ENCODE measurements at regions not wholly inside any gene's neighbourhood (a gene's known extent, or its start where the extent isn't known, plus 50 kb on each side); places are given as distances from the start of the nearest gene placed in this dataset.

DNA sequence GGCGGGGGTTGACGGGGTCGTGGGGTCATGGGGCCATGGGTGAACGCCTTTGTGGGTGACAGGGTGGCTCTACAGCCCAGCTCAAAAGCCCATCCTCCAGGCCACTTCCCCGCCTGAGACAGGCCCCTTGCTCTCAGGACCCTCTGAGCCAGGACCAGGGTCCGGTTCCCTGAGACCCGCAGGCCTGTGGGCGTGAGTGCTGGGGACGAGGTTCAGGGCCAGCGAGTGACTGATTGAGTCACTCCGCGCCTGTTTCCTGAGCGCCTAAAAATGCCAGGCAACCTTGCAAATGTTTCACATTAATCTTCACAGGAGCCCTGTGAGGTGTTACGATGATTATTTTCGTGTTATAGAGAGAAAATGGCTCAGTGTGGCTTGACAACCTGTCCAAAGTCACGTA, 97.8 kb downstream of the ZNF674 start:
- DNase-seq (ENCODE audit: low read depth in 2 of 2): no peak

DNA sequence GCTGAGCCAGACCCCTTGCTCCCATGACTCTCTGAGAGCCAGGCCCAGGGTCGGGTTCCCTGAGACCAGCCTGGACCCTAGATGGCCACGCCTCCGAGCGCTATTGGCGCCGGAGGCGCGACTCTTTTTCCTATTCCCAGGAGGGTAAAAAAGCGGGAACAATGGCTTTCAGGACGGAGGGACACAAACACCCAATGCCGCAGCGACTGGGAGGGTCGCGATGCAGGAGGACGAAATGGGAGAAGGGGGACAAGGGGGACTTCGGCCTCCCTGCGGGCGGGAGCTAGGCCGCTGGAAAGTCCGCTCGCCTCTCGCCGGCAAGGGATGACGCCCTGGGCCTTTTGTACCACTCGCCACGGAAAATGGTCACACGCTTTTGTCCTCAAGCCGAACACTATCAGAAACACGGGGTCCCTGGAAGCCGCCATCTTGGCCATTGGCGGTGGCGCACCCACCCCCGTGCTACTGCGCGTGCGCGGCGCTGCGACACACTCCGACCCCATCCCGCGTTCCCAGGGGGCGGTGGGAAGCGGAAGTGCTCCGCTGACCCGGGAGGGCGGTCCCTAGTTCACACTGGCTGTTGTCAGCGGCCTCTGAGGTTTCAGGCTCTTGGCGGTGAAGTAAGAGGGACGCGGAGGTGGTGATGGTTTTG, 98.4 kb downstream of the ZNF674 start:
- peak; percentile 74 to 81 for DNase-seq (ENCODE audit: low read depth in 2 of 2)

DNA sequence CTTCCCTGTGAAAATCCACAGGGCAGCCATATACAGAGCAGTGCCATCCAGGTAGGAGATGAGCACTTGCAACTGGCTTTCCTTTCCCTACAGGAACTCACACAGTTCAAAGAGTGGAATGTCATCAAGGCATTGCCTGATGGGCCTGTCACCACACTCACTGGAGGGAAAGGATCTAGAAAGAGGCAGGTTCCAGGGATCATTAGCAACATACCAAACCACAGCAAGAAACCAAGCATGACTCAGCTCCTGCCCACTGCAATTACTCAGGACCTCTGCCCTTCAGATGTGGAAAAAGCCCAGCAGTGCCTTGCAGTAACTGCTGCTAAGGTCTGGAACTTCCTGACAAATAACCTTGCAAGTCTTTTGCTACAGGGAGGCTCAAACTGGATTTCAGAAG, 101.2 kb downstream of the ZNF674 start:
- DNase-seq (ENCODE audit: low read depth in 2 of 2): no peak

DNA sequence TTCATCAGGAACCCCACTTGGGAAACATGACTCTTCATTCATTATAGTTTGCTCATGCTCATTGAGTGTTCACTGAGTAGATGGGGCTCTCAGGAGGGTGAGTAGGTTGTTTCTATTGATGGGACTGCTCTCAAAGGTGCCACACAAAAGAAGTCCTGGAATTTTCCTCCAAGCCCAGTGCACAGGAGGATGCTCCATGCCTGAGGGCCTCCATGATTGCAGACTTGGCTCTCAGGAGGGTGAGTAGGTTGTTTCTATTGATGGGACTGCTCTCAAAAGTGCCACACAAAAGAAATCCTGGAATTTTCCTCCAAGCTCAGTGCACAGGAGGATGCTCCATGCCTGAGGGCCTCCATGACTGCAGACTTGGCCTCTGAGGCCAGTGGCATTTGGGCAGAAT, 108.5 kb downstream of the ZNF674 start:
- no peak for DNase-seq (ENCODE audit: low read depth in 2 of 2)

DNA sequence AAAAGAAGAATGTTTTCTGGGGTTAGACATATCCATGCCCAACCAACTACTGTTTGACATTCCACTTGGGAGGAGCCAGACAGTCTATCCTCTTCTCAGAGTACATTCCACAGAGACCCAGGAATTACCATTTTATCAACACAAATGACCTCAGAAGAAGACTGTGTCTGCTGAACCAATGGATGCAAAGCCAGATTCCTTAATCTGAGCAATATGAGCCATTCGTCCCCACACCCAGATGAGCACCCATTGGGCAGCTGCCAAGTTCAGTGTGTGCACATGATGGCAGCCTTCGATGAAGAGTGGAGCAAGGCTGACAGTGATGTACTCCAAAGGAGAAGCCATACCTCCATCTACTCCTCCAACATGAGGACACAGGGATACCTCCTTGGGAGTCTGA, 111.3 kb downstream of the ZNF674 start:
- no peak for DNase-seq (ENCODE audit: low read depth in 2 of 2)

DNA sequence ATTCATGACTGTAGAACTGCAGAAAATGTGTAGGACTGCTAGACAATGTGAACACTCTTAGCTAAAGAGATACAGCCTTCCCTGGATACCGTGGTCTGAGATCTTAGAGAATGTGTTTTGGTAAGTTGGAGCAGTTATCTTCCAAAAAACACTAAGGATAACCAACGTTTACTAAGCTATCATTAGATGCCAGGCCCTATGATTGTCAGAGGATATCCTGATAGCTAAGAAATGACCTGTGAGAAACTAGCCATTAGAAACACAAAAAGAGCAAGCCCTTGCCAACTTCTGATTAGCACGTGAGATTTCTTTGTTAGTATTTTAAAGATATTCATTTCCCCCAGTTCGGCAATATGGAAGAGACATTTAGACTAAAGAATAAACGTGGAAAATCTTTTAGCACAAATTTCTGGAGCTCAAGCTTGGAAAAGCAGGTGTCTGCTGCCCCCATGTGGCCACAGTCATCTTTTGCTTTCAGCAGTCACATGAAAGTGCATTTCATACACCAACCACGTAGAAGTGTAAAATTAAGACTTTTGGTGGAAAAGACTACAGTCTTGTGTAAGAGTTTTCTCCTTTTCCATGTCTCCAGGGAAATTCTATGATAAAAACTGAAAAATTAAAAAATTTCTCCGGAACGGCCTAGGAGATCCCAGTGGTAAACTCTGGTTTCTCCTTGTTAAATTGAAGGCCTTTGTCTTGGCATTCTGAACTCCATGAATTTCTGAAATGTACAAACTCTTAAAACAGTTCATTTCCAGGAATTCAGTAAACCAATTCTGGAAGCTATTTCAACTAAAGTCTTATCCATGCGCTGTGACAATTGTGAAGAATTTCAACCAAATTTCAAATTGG, 136.4 kb downstream of the ZNF674 start:
- DNase-seq (ENCODE audit: low read depth in 2 of 2): peak; percentile 30 to 57

DNA sequence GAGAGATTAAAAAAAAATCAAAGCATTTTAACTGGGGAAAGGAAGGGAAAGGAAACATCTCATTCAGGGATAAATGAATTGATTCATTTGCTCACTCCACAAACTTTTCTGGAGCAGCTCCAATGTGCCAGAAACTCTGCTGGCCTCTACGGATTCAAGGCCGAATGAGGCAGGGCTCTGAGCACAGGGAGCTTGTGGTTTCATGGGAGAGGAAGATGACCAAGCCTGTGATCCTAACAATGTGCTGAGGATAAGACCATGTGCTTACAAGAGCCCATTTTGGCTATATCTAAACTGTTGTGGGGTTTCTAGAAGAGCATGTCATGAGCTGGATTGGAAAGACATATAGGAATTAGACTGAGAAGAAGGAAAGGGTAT, 137.5 kb downstream of the ZNF674 start:
- no peak for DNase-seq (ENCODE audit: low read depth in 2 of 2)

DNA sequence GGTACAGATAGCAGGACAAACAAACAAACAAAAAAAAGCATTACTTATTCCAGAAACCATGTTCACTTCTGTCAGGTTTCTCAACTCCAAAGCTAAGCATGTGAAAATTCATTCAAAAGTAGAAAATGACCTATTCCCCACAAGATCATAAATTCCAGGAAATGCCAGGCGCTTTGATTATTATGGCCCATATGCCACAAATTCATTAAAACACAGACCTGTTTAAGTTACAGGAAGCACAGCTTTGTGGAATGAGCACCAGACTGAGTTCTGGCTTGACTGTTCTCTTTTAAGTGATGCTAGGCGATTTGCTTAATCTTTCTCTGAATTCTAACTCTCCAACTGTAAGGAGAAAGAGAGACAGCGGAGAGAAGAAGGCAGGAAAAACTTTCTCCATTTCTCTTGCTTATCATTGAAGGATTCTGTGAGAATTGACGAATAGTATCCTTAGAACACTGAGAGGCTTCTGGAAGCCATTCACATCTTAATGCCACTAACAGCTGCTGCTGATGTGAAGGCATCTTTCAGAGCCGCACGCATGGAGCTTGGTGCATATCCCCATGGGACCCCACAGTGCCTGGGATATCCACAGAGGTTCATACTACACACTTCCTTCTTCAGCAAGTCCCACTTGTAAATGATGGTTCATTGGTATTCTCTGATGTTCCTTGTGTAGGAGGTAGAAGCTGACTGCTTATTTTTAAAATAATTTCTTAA, 138.0 kb downstream of the ZNF674 start:
- no peak for DNase-seq (ENCODE audit: low read depth in 2 of 2)

DNA sequence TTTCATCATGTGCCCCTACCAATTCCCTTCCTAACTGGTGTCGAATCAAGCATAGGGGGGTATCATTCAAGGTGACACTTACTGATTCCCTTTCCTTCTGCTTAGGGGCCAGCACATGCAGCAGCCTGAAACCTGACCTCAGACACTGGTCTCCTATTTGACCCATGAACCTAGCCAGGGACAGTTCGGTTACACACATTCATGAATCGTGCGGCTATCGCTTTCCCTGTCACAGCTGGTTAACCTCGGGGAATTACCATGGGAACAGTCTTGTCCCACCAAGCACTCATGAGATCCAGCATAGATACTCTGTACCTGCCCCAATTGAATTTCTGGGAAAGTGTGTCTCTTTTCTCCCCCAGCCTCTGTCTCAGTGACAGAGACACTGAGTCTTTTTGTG, 140.4 kb downstream of the ZNF674 start:
- no peak for DNase-seq (ENCODE audit: low read depth in 2 of 2)

DNA sequence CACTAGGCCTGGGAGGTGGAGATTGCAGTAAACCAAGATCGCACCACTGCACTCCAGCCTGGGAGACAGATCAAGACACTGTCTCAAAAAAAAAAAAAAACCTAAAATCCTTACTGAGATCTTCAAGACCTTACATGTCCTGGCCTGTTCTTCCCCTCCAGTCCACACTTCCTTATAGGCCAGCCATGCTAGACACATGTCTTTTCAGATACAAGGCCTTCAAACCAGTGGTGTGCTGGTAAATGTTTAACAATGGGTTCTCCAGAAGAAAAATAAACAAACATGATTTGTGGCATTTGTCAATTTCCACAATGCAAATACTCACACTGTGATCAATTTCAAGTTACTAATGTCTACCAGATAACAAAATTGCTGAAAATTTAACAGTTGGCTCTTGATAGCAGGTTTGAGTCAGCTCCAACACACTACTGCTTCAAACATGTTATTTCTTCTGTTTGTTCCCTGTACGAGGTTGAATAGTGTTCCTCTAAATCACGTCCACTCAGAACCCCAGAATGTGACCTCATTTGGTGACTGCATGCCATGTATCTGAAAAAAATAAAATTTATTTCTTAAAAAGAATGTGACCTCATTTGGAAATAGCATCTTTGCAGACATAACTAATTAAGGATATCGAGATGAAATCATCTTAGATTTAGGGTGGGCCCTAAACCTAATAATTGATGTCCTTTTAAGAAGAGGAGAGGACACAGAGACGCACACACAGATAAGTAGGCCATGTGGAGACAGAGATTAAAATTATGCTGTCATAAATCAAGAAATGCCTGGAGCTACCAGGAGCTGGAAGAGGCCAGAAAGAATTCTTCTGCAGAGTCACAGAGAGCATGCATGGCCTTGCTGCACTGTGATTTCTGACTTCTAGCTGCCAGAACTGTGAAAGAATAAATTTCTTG, 144.4 kb downstream of the ZNF674 start:
- no peak for DNase-seq (ENCODE audit: low read depth in 2 of 2)

DNA sequence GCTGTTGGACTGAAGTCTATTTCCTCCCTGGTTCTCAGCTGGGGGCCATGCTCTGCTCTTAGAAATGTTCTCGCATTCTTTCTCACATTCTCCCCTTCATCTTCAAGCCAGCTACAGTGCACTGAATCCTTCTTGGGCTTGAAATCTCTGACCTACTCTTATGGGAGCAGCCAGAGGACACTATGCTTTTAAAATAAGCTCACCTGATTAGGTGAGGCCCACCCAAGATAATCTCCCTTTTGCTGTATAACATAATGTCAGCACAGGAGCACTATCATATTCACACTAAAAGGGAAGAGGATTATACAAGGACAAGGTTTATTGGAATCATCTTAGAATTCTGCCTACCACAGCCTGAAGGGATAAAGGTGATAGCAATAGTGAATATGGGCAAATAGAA, 146.3 kb downstream of the ZNF674 start:
- DNase-seq (ENCODE audit: low read depth in 2 of 2): no peak

DNA sequence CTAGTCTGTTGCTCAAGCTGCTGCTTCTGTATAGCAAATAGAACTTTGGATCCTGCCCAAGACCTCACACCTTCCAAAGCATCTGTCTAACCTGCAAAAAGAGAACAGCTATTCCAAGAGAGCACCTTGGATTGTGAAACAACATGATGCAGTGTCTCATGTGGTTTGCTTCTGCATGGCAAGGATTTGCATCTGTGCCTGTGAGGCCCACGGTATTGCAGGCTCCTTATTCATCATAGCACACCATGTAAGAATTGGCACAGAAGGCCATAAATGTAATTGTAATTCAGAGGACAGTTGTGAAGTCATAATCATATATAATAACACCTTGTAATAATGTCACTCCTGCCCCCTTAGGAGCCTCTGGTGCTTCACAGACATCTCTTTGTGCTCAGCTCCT, 147.1 kb downstream of the ZNF674 start:
- no peak for DNase-seq (ENCODE audit: low read depth in 2 of 2)

DNA sequence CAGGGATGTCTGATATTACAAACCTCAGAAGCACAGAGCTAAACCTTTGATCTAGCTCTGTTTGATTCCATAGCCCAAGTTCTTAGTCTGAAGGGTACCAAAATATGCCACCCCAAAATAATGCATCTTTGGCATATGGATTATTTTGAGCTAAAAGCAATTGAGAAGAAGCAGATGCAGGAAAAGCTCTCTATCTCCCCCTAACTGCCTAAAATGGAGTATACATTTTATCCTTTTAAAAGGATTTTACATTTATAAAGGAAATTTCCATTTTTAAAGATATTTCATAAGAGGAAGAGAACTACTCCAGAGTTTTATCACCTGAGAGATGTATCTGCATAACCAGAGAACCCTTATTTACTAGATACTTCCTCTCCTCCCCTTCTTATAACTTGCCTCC, 158.7 kb downstream of the ZNF674 start:
- DNase-seq (ENCODE audit: low read depth in 2 of 2): no peak

DNA sequence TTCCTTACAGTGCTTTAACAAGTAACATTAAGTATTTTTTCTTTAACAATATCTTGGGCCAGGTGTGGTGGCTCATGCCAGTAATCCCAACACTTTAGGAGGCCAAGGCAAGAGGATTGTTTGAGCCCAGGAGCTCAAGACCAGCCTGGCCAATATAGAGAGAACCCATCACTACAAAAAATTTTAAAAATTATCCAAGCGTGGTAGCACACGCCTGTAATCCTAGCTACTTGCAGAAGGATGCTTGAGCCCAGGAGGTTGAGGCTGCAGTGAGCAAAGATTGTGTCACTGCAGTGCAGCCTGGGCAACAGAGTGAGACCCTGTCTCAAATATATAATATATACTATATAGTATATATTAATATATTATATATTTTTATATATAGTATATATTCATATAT, 162.2 kb downstream of the ZNF674 start:
- no peak for DNase-seq (ENCODE audit: low read depth in 2 of 2)

DNA sequence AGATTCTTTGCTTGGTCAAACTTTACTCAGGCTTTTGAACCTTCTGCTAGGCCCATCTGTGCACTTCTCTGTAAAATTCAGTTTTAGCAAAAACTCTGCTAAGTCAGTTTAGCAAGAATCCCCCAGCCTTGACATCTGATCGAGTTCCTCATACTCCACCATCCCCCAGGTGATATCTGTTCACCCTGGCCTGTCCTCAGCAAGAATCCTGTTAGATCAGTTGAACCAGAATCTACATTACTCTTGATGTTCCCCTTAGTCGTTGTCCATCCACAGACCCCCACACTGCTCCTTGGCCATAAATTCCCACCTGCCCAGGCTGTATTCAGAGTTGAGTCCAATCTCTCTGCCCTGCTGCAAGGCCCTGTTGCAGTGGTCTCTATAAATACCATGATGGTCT, 162.6 kb downstream of the ZNF674 start:
- DNase-seq (ENCODE audit: low read depth in 2 of 2): no peak

DNA sequence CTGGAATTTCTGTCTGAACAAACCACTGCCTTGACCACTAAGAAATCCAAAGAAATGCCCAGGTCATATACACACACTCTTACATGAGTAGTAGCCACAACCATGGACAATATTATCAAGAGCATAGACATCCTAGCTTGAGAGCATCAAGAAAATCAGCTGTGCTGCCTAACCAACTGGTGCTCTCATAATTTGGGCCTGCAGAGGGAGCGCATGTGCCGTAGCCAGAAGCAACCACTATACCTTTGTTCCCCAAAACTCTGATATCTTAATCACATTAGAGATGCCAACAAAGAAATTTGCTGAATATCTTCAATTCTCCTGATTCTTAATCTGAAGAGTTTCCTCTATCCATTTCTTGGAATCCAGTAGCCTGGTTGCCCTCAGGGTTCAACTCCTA, 163.6 kb downstream of the ZNF674 start:
- peak in 1 of 2 donors; percentile 8 for DNase-seq (ENCODE audit: low read depth in 2 of 2)

DNA sequence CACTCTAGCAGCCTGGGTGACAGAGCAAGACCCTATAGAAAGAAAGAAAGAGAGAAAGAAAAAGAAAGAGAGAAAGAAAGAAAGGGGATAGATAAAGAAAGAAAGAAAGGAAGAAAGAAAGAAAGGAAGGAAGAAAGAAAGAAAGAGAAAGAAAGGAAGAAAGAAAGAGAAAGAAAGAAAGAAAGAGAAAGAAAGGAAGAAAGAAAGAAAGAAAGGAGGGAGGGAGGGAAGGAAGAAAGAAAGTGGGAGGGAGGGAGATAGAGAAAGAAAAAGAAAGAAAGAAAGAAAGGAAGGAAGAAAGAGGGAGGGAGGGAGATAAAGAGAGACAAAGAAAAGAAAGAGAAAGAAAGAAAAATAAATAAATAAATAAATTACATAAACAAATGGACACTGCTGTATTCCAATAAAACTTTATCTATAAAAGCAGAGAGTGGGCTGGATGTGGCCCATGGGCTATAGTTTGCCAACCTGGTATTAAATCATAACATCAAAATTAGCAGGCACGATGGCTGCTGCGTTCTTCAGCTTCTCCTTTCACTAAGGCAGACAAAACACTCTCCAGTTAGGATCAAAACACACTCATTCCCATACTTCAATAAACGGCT, 165.0 kb downstream of the ZNF674 start:
- DNase-seq (ENCODE audit: low read depth in 2 of 2): no peak

DNA sequence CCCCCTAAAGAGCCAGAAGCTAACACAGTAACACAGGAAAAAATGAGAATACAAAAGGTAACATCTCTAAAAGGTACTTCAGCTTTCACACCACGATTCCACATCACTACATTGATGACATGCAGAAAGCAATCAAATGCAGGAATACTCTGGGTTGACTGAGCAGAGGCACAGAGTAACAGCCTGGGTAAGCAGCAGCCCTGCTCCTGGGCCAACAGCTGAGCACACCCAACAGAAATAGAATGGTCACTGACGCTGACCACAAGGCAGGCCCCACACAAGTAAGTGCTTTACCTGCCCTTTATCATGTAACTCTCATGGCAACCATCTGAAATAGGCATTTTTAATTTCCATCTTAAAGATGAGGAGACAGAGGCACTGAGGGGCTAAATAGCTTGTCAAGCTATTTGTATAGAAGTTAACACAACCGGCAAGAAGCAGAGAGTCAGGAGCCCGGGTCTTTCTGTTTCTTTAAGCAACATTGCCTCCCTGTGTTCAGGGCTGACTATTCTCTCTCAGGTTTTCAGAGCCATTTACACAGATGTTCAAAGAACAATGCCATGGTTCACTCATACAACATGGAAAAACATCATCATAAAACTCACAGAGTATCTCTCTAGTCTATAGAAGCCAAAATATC, 168.9 kb downstream of the ZNF674 start:
- peak in 1 of 2 donors; percentile 8 for DNase-seq (ENCODE audit: low read depth in 2 of 2)

DNA sequence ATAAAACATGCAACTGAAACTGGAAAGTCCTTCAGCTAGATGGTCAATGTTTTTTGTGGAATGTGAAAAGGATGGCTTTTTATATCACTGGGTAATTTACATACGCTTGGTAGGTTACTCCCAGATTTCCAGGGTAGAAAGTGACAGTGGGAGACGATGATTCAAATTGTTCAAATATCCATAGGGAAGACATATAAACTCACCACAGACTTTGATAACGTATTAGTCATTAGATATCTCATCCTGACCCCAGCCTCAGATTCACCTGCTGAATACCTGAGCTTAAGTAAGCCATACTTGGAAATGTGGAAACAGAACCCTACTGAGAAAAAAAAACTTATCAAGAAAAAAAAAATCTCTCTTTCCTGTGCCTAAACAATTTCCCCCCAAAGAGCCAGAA, 169.4 kb downstream of the ZNF674 start:
- no peak for DNase-seq (ENCODE audit: low read depth in 2 of 2)

DNA sequence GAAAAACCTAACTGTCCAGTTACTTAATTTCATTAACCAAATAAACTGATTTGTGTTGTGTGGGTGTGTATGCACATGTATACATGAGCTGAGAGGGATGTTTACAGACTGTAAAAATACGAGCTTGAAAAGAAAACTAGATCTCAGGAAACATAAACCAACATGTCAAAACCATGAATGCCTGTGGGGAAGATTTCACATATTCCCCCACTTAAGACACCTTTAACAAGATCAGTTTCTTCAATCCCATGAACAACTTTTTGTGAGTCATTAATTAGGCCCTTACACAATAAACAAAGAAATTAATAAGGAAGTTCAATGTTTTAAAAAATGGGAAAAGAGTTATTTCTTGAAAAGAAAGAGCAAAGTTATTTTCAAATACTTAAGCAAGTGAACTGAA, 170.8 kb downstream of the ZNF674 start:
- no peak for DNase-seq (ENCODE audit: low read depth in 2 of 2)

DNA sequence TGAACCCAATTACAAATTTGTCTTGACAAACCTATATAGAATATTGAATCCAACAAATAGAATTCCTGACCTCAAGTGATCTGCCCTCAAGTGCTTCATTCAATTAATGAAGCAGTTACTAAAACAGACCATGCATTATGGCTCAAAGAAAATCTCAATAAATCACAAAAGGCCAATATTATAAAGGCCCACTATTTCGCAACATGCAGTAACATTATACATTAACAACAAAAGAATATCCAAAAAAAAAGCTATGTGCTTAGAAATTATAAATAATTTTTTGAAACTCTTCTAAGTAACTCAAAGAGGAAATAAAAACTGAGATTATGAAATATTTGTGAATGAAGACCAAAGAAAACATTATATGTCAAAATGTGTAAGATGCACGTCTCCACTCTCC, 177.7 kb downstream of the ZNF674 start:
- no peak for DNase-seq (ENCODE audit: low read depth in 2 of 2)

Measured in stimulated activated CD4-positive, alpha-beta T cell treated with anti-CD3 and anti-CD28 coated beads, Interleukin-15, amount 100 ng/mL, for 48 hours (primary cell).